Esophagus squamous epithelium (tissue), 4 donors: ENCODE measurements at regions not wholly inside any gene's neighbourhood (a gene's known extent, or its start where the extent isn't known, plus 50 kb on each side); places are given as distances from the start of the nearest gene placed in this dataset.

Experiments used
- CTCF ChIP-seq, 6 experiments: fragments of 450-650 bp in 4 of 6; fragments of 200-600 bp in 2 of 6; sonication (generic) in 2 of 6; IDR thresholded peaks; one replicate each; pipeline ENCODE4 v1.5.1; 2016 to 2019; ENCODE audit warnings: antibody characterized with exemption in 6 of 6, mild to moderate bottlenecking in 4 of 6, moderate library complexity in 4 of 6
- POLR2A ChIP-seq, 4 donors: fragments of 450-650 bp; IDR thresholded peaks; one replicate each; pipeline ENCODE4 v1.6.1; 2017; ENCODE audit warnings: antibody characterized with exemption in 4 of 4, mild to moderate bottlenecking in 4 of 4, moderate library complexity in 3 of 4

GRCh38 chr6:157770946-157771345 is 52.1 kb upstream of the SNX9 start:
- TF ChIP-seq CTCF (IDR thresholded peaks at IDR 0.05) (no peak), POLR2A (IDR thresholded peaks at IDR 0.05) (no peak)
